ENCODE measurements at regions not wholly inside any gene's neighbourhood (a gene's known extent, or its start where the extent isn't known, plus 50 kb on each side); places are given as distances from the start of the nearest gene placed in this dataset.
A peak's percentile ranks its signal among the peaks of the same experiment; 100 is the strongest.

DNA sequence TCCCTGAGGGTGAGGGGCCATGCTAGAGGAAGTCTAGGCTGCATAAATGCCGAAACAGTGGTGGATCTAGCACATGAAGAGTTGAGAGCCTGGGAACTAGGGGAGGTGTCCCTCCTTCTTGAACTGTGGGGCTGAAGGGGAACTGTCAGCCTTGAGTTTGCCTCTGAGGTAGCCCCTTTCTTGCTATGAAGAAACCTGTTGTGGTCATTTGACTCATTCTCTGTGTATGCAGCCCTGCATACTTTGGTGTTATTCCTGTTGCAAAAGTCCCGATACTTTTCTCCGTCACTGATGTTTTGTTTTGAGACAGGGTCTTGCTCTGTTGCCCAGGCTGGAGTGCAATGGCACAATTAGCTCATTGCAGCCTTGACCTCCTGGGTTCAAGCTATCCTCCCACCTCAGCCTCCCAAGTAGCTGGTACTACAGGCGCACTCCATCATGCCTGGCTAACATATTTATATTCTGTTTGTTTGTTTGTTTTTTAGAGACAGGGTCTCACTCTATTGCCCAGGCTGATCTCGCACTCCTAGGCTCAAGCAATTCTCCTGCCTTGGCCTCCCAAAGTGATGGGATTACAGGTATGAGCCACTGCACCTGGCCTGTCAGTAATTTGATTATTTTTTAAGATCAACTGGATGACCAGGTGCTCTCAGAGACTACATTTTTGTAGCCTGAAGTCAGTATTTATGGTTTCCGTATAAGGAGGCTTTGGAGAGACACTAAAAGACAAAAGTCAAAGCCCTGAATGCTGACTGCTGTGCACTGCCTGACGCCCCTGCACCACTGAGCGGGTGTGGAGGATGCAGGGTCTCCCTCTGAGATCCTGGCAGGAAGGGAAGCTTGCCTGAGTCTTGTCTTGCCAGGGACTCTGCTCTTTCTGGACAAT is 86.2 kb upstream of the KCNK12 start:
- no peak for ATAC-seq

GRCh38 chr2:47655563-47655880 is 84.7 kb upstream of the KCNK12 start:
- H3F3A ChIP-seq (ENCODE audit: low read length, unreplicated experiment): no peaks in the 10 kb centered on the region
- no peaks in the 10 kb centered on the region for H3K27me3 ChIP-seq (ENCODE audit: low read length)
- H3K9me3 ChIP-seq (ENCODE audit: low read length): no peaks in the 10 kb centered on the region
- H2AFZ ChIP-seq (ENCODE audit: low read length): no peak overlapping the region
- peaks cover 30% of the 10 kb centered on the region for H3K4me1 ChIP-seq (ENCODE audit: insufficient read depth, low read length)
- ATAC-seq (no peak), DNase-seq (no peak)
- no peaks in the 10 kb centered on the region for H3K9me2 ChIP-seq (replicated peaks; ENCODE audit: low read length)
- BruUV-seq (replicated peaks): no TSS peak
- H3K9ac ChIP-seq (ENCODE audit: low read length): no peak overlapping the region
- no peak for TF ChIP-seq EZH2 (IDR thresholded peaks at IDR 0.05; ENCODE audit: low read length, unreplicated experiment)
- TF ChIP-seq EZH2phosphoT487 (IDR thresholded peaks at IDR 0.05; ENCODE audit: borderline replicate concordance, low read length): no peak
- TF ChIP-seq, protein P1, sequence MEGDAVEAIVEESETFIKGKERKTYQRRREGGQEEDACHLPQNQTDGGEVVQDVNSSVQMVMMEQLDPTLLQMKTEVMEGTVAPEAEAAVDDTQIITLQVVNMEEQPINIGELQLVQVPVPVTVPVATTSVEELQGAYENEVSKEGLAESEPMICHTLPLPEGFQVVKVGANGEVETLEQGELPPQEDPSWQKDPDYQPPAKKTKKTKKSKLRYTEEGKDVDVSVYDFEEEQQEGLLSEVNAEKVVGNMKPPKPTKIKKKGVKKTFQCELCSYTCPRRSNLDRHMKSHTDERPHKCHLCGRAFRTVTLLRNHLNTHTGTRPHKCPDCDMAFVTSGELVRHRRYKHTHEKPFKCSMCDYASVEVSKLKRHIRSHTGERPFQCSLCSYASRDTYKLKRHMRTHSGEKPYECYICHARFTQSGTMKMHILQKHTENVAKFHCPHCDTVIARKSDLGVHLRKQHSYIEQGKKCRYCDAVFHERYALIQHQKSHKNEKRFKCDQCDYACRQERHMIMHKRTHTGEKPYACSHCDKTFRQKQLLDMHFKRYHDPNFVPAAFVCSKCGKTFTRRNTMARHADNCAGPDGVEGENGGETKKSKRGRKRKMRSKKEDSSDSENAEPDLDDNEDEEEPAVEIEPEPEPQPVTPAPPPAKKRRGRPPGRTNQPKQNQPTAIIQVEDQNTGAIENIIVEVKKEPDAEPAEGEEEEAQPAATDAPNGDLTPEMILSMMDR (conservative IDR thresholded peaks at IDR 0.05; ENCODE audit: low read depth, low read length): no peak
- H3K36me3 ChIP-seq (ENCODE audit: low read depth, low read length): no peaks in the 10 kb centered on the region
- no peak overlapping the region for H3K4me3 ChIP-seq (ENCODE audit: low read length)
- intact Hi-C loops (cut with micrococcal nuclease): no loop called here
- CTCF ChIA-PET: no interaction called here
- H3K4me2 ChIP-seq (ENCODE audit: low read length): no peak overlapping the region
- POLR2A ChIA-PET (ENCODE audit: unreplicated experiment): no interaction called here
- no peak overlapping the region for H3K27ac ChIP-seq (ENCODE audit: low read length)
- no peaks in the 10 kb centered on the region for H4K20me1 ChIP-seq (ENCODE audit: low read length)
- H3K79me2 ChIP-seq (ENCODE audit: low read length): no peaks in the 10 kb centered on the region

More for the DNA sequence above, 86.2 kb upstream of the KCNK12 start:
- intact Hi-C loops (cut with micrococcal nuclease): no loop called here
- Histone ChIP-seq H2AFZ (ENCODE audit: low read length) (no peak overlapping the region), H3K9ac (ENCODE audit: low read length) (no peak overlapping the region), H3K9me2 (replicated peaks; ENCODE audit: low read length) (no peaks in the 10 kb centered on the region), H3K4me2 (ENCODE audit: low read length) (no peak overlapping the region), H3K27ac (ENCODE audit: low read length) (no peak overlapping the region), H3K36me3 (ENCODE audit: low read depth, low read length) (no peaks in the 10 kb centered on the region), H4K20me1 (ENCODE audit: low read length) (no peaks in the 10 kb centered on the region), H3K27me3 (ENCODE audit: low read length) (no peaks in the 10 kb centered on the region), H3K9me3 (ENCODE audit: low read length) (no peaks in the 10 kb centered on the region), H3K4me3 (ENCODE audit: low read length) (no peak overlapping the region), H3K79me2 (ENCODE audit: low read length) (no peaks in the 10 kb centered on the region), H3F3A (ENCODE audit: low read length, unreplicated experiment) (no peaks in the 10 kb centered on the region), H3K4me1 (ENCODE audit: insufficient read depth, low read length) (peaks cover 30% of the 10 kb centered on the region)
- ChIA-PET POLR2A (ENCODE audit: unreplicated experiment) (no interaction called here), CTCF (no interaction called here)
- TF ChIP-seq EZH2phosphoT487 (IDR thresholded peaks at IDR 0.05; ENCODE audit: borderline replicate concordance, low read length) (no peak), EZH2 (IDR thresholded peaks at IDR 0.05; ENCODE audit: low read length, unreplicated experiment) (no peak)
- TF ChIP-seq, protein P1 (conservative IDR thresholded peaks at IDR 0.05; ENCODE audit: low read depth, low read length): no peak
- peak; percentile 62 for DNase-seq
- BruUV-seq (replicated peaks): no TSS peak

Measured in PC-3 (cell line).